K562 (cell line): ENCODE measurements at regions not wholly inside any gene's neighbourhood (a gene's known extent, or its start where the extent isn't known, plus 50 kb on each side); places are given as distances from the start of the nearest gene placed in this dataset.

ENCODE experiments used
- JUNB ChIP-seq: fragments of 450-650 bp; formaldehyde crosslinking; conservative IDR thresholded peaks from 2 replicates; pipeline ENCODE4 v1.4.0; 2020; ENCODE audit warnings: mild to moderate bottlenecking
- KDM4B ChIP-seq, 2 experiments: fragments of 450-650 bp in 1 of 2; sonication (generic) in 1 of 2; IDR thresholded peaks; 2 replicates each; pipeline ENCODE4 v1.6.1; 2016 to 2017; ENCODE audit warnings: borderline replicate concordance in 2 of 2, antibody characterized with exemption in 1 of 2, low read depth in 1 of 2, mild to moderate bottlenecking in 1 of 2
- POLR2AphosphoS5 ChIP-seq: IDR thresholded peaks from 2 replicates; pipeline ENCODE4 v1.6.1; 2011; ENCODE audit warnings: mild to moderate bottlenecking, low read depth, low read length, moderate library complexity; ENCODE audit not compliant: control insufficient read depth, insufficient read depth
- SFPQ ChIP-seq: fragments of 200-400 bp; formaldehyde crosslinking; IDR thresholded peaks from 2 replicates; pipeline ENCODE4 v1.6.1; 2017; ENCODE audit warnings: mild to moderate bottlenecking, low read depth, low read length, moderate library complexity
- SLC30A9 ChIP-seq: fragments of 250-450 bp; sonication (Bioruptor Pico); IDR thresholded peaks from 2 replicates; pipeline ENCODE4 v1.8.0; 2022; ENCODE audit warnings: mild to moderate bottlenecking, moderate library complexity
- SMAD2 ChIP-seq: fragments of 150-350 bp; IDR thresholded peaks from 2 replicates; pipeline ENCODE4 v1.6.1; 2014; ENCODE audit warnings: low read depth, mild to moderate bottlenecking, low read length
- SRSF1 ChIP-seq: fragments of 200-400 bp; formaldehyde crosslinking; IDR thresholded peaks from 2 replicates; pipeline ENCODE4 v1.6.1; 2017; ENCODE audit warnings: mild to moderate bottlenecking, low read depth, low read length, moderate library complexity
- SUPT5H ChIP-seq: fragments of 450-650 bp; IDR thresholded peaks from 2 replicates; pipeline ENCODE4 v1.6.1; 2016
- ZNF324 ChIP-seq: fragments of 250-450 bp; sonication (Bioruptor Pico); IDR thresholded peaks from 2 replicates; pipeline ENCODE4 v1.4.0; 2020; ENCODE audit warnings: mild to moderate bottlenecking
- TF ChIP-seq, protein P1 (sequence below), 3 experiments: IDR thresholded peaks in 2 of 3; conservative IDR thresholded peaks in 1 of 3; 2 replicates each; pipeline ENCODE4 v1.5.1; 2011 to 2012; ENCODE audit warnings: low read length in 3 of 3, mild to moderate bottlenecking in 3 of 3, control low read depth in 2 of 3, improper control_type of control experiment in 1 of 3, inconsistent platforms in 1 of 3, low read depth in 1 of 3, mixed read lengths in 1 of 3, moderate library complexity in 1 of 3; ENCODE audit not compliant: insufficient read depth in 2 of 3
- TF ChIP-seq, protein P2 (sequence below), 2 experiments: fragments of 450-650 bp; IDR thresholded peaks; 2 replicates each; pipeline ENCODE4 v1.6.1; 2016

DNA sequence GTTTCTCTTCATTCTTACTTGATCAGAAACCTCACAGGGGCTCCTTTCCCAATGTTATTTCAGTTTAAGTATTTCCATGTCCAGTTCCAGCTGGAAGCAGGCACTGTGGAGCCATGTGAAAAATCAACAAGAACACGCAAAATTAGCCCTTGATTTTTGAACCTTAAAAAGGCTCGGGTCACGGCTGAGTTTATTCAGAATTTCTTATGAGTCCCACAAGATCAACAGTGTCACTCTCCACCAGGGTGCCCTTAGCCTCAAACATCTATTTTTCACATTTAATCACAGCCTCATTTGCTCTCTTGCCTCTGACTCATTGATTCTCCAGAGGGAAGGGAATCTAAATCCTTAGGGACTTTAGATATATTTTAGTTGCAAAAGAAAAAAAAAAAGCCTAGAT is 157.7 kb upstream of the AVPR1A start:
- TF ChIP-seq SRSF1 (no peak), KDM4B (IDR thresholded peaks at IDR 0.05; ENCODE audit: borderline replicate concordance in 2 of 2, low read depth in 1 of 2) (no peak), JUNB (CRISPR knock-in tag) (no peak), ZNF324 (CRISPR knock-in tag) (no peak), SLC30A9 (no peak), SMAD2 (no peak), POLR2AphosphoS5 (no peak), SUPT5H (no peak), SFPQ (no peak)
- TF ChIP-seq, protein P1, sequence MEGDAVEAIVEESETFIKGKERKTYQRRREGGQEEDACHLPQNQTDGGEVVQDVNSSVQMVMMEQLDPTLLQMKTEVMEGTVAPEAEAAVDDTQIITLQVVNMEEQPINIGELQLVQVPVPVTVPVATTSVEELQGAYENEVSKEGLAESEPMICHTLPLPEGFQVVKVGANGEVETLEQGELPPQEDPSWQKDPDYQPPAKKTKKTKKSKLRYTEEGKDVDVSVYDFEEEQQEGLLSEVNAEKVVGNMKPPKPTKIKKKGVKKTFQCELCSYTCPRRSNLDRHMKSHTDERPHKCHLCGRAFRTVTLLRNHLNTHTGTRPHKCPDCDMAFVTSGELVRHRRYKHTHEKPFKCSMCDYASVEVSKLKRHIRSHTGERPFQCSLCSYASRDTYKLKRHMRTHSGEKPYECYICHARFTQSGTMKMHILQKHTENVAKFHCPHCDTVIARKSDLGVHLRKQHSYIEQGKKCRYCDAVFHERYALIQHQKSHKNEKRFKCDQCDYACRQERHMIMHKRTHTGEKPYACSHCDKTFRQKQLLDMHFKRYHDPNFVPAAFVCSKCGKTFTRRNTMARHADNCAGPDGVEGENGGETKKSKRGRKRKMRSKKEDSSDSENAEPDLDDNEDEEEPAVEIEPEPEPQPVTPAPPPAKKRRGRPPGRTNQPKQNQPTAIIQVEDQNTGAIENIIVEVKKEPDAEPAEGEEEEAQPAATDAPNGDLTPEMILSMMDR (IDR thresholded peaks at IDR 0.05 in 2 of 3, conservative IDR thresholded peaks at IDR 0.05 in 1 of 3; ENCODE audit: insufficient read depth in 2 of 3, low read depth in 1 of 3, low read length in 3 of 3) = no peak
- TF ChIP-seq, protein P2, sequence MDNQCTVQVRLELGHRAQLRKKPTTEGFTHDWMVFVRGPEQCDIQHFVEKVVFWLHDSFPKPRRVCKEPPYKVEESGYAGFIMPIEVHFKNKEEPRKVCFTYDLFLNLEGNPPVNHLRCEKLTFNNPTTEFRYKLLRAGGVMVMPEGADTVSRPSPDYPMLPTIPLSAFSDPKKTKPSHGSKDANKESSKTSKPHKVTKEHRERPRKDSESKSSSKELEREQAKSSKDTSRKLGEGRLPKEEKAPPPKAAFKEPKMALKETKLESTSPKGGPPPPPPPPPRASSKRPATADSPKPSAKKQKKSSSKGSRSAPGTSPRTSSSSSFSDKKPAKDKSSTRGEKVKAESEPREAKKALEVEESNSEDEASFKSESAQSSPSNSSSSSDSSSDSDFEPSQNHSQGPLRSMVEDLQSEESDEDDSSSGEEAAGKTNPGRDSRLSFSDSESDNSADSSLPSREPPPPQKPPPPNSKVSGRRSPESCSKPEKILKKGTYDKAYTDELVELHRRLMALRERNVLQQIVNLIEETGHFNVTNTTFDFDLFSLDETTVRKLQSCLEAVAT (IDR thresholded peaks at IDR 0.05) = no peak
